Lung (tissue), 11 donors: ENCODE measurements at regions not wholly inside any gene's neighbourhood (a gene's known extent, or its start where the extent isn't known, plus 50 kb on each side); places are given as distances from the start of the nearest gene placed in this dataset.

ENCODE experiments used
- ATAC-seq: fragments of 200-7000 bp; cut with Tn5 transposase; one replicate; pipeline ENCODE4 v1.9.1; 2020; ENCODE audit warnings: moderate number of reproducible peaks; ENCODE audit not compliant: insufficient read depth, low FRiP score
- DNase-seq, 3 donors: peaks; one replicate each; pipeline ENCODE4 v3.0.0-alpha.2; 2013 to 2017
- H3K27ac ChIP-seq, 2 donors: one replicate each; pipeline ENCODE4 v1.5.1; 2013; ENCODE audit warnings: mild to moderate bottlenecking in 2 of 2, moderate library complexity in 2 of 2, control low read depth in 1 of 2, inconsistent platforms in 1 of 2, low read depth in 1 of 2, low read length in 1 of 2
- H3K27me3 ChIP-seq, 3 donors: one replicate each; pipeline ENCODE4 v1.5.1; 2013; ENCODE audit warnings: low read length in 2 of 3; ENCODE audit not compliant: control insufficient read depth in 3 of 3, insufficient read depth in 3 of 3
- H3K36me3 ChIP-seq, 4 donors: one replicate each; pipeline ENCODE4 v1.5.1; 2013; ENCODE audit warnings: low read length in 4 of 4, mild to moderate bottlenecking in 1 of 4, moderate library complexity in 1 of 4; ENCODE audit not compliant: control insufficient read depth in 4 of 4, insufficient read depth in 4 of 4
- H3K4me1 ChIP-seq, 5 donors: one replicate each; pipeline ENCODE4 v1.5.1; 2013; ENCODE audit warnings: low read length in 5 of 5, mild to moderate bottlenecking in 2 of 5, moderate library complexity in 1 of 5; ENCODE audit not compliant: control insufficient read depth in 5 of 5, insufficient read depth in 5 of 5
- H3K4me3 ChIP-seq: one replicate; pipeline ENCODE4 v1.5.1; 2013; ENCODE audit warnings: mild to moderate bottlenecking, control low read depth, moderate library complexity
- H3K9ac ChIP-seq, 2 donors: one replicate each; pipeline ENCODE4 v1.5.1; 2013; ENCODE audit warnings: low read length in 2 of 2, control low read depth in 1 of 2; ENCODE audit not compliant: insufficient read depth in 1 of 2
- H3K9me3 ChIP-seq, 4 donors: one replicate each; pipeline ENCODE4 v1.5.1; 2013; ENCODE audit warnings: low read length in 3 of 4, mild to moderate bottlenecking in 1 of 4, moderate library complexity in 1 of 4; ENCODE audit not compliant: control insufficient read depth in 4 of 4, insufficient read depth in 3 of 4
- CTCF ChIP-seq: IDR thresholded peaks from 2 replicates; pipeline ENCODE4 v1.5.1; 2012; ENCODE audit warnings: mild to moderate bottlenecking; ENCODE audit errors: control extremely low read depth, extremely low read depth
- WGBS, 2 donors: extraction: QIAGEN DNeasy Blood & Tissue Kit; methylation state at CpG; one replicate each; pipeline ENCODE4 v1.1.7; 2013; 5-methylcytosine and 5-hydroxymethylcytosine counted together
- donor health status: control.
- donor health status: control.
- donor health status: Bipolar disorder and iron deficiency.
- donor health status: healthy.
- donor health status: DM: yes; HTN: yes; CAD: no.

- DNase-seq (no peak), ATAC-seq (no peak)
- WGBS, 2 donors: 0% methylated on average over 1 of the region's 1 CpG
- no peak for TF ChIP-seq CTCF
- Histone ChIP-seq H3K4me1 (no peaks in the 10 kb centered on the region), H3K36me3 (no peaks in the 10 kb centered on the region), H3K9me3 (peaks cover 0 to 7% (median 6%) of the 10 kb centered on the region in 4 donors), H3K27ac (no peak overlapping the region), H3K27me3 (no peaks in the 10 kb centered on the region), H3K9ac (no peak overlapping the region), H3K4me3 (no peak overlapping the region)
Measured at GRCh38 chr20:11520596-11520995, 397.1 kb upstream of the BTBD3 start.

DNA sequence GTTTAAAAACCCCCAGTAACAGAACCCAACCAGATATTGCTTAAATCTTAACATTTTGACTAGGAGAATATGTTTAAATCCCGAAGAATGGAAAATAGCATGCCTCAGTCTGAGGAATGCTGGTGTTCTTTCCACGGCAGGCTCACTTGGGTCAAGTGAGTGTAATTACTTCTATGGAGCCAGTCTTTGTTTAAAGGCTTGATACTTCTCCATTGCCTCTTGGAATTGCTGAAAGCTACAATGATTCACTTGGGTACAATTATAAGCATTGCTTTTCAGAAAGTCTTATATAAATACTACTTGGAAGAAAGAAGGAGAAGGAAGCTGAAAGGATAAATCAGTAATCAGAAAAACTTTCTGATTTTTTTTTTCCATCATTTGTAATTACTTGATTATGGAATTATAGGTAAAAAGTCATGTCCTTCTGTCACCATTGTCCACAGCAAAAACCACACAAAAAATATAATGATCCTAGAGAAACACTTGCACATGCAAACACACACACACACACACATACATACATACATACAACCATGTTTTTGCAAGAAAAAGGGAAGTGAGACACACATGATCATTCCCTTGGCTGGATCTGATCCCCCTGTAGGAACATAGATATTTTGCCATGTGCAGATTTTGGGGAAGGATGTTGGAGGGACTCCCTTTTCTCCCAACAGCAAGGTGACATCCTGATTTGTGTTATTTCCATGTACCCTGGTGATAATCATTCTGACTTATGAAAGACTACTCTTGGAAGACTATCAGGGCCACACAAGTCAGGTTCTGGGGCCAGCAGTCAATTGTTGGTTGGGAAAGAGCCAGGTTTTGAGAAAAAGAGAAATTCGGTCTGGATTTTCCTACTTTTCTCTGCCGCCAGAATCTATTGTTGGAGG, 396.0 kb upstream of the BTBD3 start:
- TF ChIP-seq CTCF: no peak
- WGBS, 2 donors: 76 to 91% methylated on average over 4 of the region's 4 CpGs
- Histone ChIP-seq H3K9me3 (peaks cover 0 to 7% (median 6%) of the 10 kb centered on the region in 4 donors), H3K9ac (no peak overlapping the region), H3K27me3 (no peaks in the 10 kb centered on the region), H3K36me3 (no peaks in the 10 kb centered on the region), H3K4me1 (no peaks in the 10 kb centered on the region), H3K4me3 (no peak overlapping the region), H3K27ac (no peak overlapping the region)
- no peak for ATAC-seq
- no peak for DNase-seq

DNA sequence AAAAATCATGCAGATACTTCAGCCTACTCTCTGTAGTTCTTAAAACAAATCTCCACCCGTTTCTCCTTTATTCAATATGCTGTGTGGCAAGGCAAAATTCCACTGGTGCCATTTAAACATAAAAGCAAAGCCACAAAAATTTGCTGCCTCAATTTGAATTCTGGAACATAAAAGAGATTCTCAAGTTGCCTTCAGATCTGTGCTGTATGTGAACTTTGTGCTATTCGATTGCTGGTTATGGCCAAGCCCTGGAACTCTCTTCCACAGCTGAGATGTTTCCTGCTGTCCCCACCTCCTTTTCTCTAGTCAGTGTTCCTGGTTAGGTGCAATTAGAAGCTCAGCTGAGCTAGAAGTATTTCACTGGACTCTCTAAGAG, 395.3 kb upstream of the BTBD3 start:
- ATAC-seq (no peak), DNase-seq (no peak)
- no peak overlapping the region for H3K27ac ChIP-seq
- no peaks in the 10 kb centered on the region for H3K36me3 ChIP-seq
- H3K4me1 ChIP-seq: no peaks in the 10 kb centered on the region
- H3K27me3 ChIP-seq: no peaks in the 10 kb centered on the region
- TF ChIP-seq CTCF: no peak
- WGBS, 2 donors: 74 to 86% methylated on average over 2 of the region's 2 CpGs
- H3K9ac ChIP-seq: no peak overlapping the region
- peaks cover 0 to 7% (median 6%) of the 10 kb centered on the region in 4 donors for H3K9me3 ChIP-seq
- no peak overlapping the region for H3K4me3 ChIP-seq

- H3K27ac ChIP-seq: no peak overlapping the region
- ATAC-seq: no peak
- 85 to 95% methylated on average over 4 of the region's 4 CpGs for WGBS, 2 donors
- no peak overlapping the region for H3K4me3 ChIP-seq
- H3K4me1 ChIP-seq: no peaks in the 10 kb centered on the region
- no peak for DNase-seq
- H3K36me3 ChIP-seq: no peaks in the 10 kb centered on the region
- no peak for TF ChIP-seq CTCF
- H3K27me3 ChIP-seq: no peaks in the 10 kb centered on the region
- no peak overlapping the region for H3K9ac ChIP-seq
- H3K9me3 ChIP-seq: peaks cover 0 to 8% (median 2%) of the 10 kb centered on the region in 4 donors
Measured at GRCh38 chr20:11529047-11529446, 388.6 kb upstream of the BTBD3 start.
